ENCODE measurements at regions not wholly inside any gene's neighbourhood (a gene's known extent, or its start where the extent isn't known, plus 50 kb on each side); places are given as distances from the start of the nearest gene placed in this dataset.
"Not testable (repeated sequence)": the region's sequence is repeated elsewhere in the genome, so short reads cannot be mapped to it uniquely, and the experiment has no call there.

- no peak for DNase-seq (ENCODE audit: low read depth, low spot score)
- ChIA-PET POLR2A (no interaction called here), CTCF (no interaction called here)
- TF ChIP-seq, protein P1, sequence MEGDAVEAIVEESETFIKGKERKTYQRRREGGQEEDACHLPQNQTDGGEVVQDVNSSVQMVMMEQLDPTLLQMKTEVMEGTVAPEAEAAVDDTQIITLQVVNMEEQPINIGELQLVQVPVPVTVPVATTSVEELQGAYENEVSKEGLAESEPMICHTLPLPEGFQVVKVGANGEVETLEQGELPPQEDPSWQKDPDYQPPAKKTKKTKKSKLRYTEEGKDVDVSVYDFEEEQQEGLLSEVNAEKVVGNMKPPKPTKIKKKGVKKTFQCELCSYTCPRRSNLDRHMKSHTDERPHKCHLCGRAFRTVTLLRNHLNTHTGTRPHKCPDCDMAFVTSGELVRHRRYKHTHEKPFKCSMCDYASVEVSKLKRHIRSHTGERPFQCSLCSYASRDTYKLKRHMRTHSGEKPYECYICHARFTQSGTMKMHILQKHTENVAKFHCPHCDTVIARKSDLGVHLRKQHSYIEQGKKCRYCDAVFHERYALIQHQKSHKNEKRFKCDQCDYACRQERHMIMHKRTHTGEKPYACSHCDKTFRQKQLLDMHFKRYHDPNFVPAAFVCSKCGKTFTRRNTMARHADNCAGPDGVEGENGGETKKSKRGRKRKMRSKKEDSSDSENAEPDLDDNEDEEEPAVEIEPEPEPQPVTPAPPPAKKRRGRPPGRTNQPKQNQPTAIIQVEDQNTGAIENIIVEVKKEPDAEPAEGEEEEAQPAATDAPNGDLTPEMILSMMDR (IDR thresholded peaks at IDR 0.05; ENCODE audit: insufficient read depth, low read length, missing control alignments): no peak
- no peak overlapping the region for H3K4me3 ChIP-seq (ENCODE audit: low read depth, low read length)
Observed at GRCh38 chr5:40202814-40203440, 476.8 kb upstream of the PTGER4 start.

DNA sequence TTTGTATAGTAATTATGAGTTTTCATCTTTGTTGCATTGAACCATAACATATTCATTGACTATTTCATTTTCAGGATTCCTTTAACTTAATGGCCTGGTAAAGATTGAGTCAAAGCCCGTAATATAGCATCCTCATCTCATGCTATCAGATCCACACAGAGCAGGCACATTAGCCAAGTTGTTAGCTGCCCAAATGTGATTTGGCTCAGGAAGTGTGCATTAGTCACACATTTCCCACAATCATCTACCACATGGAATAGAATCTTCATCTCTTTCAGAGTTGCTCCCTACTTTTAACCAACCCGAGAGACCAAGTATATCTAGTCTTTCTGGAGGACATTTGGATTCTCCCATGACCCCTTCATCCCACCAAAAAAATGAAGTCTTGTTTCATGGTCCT is 481.0 kb upstream of the PTGER4 start:
- ChIA-PET CTCF (no interaction called here), POLR2A (no interaction called here)
- no peak overlapping the region for H3K4me3 ChIP-seq (ENCODE audit: low read depth, low read length)
- TF ChIP-seq, protein P1 (IDR thresholded peaks at IDR 0.05; ENCODE audit: insufficient read depth, low read length, missing control alignments): no peak
- DNase-seq (ENCODE audit: low read depth, low spot score): no peak

DNA sequence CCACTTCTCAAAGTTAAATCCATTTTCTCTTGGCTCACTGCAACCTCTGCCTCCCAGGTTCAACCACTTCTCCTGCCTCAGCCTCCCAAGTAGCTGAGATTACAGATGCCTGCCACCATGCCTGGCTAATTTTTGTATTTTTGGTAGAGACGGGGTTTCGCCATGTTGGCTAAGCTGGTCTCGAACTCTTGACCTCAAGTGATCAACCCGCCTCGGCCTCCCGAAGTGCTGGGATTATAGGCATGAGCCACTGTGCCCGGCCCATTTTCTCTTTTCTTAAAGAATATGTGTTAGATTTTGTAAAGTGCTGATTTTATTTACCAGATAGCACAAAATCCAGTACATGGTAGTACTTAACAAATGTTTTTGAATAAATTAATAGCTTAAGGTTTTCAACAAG is 484.1 kb upstream of the PTGER4 start:
- CTCF ChIA-PET; POLR2A ChIA-PET; H3K4me3 ChIP-seq (ENCODE audit: low read depth, low read length); DNase-seq (ENCODE audit: low read depth, low spot score): not testable (repeated sequence)

GRCh38 chr5:40191150-40191549 is 488.6 kb upstream of the PTGER4 start:
- H3K4me3 ChIP-seq (ENCODE audit: low read depth, low read length): no peak overlapping the region
- TF ChIP-seq, protein P1 (IDR thresholded peaks at IDR 0.05; ENCODE audit: insufficient read depth, low read length, missing control alignments): no peak
- CTCF ChIA-PET: no interaction called here
- DNase-seq (ENCODE audit: low read depth, low spot score): no peak
- POLR2A ChIA-PET: no interaction called here

- TF ChIP-seq, protein P1 (IDR thresholded peaks at IDR 0.05; ENCODE audit: insufficient read depth, low read length, missing control alignments): no peak
- POLR2A ChIA-PET: no interaction called here
- H3K4me3 ChIP-seq (ENCODE audit: low read depth, low read length): no peak overlapping the region
- no peak for DNase-seq (ENCODE audit: low read depth, low spot score)
- CTCF ChIA-PET: no interaction called here
Observed at GRCh38 chr5:40172721-40173120, 507.0 kb upstream of the PTGER4 start.

- ChIA-PET CTCF (no interaction called here), POLR2A (no interaction called here)
- TF ChIP-seq, protein P1 (IDR thresholded peaks at IDR 0.05; ENCODE audit: insufficient read depth, low read length, missing control alignments): no peak
- H3K4me3 ChIP-seq (ENCODE audit: low read depth, low read length): no peak overlapping the region
- DNase-seq (ENCODE audit: low read depth, low spot score): no peak
Observed at GRCh38 chr5:40171971-40172370, 507.7 kb upstream of the PTGER4 start.

DNA sequence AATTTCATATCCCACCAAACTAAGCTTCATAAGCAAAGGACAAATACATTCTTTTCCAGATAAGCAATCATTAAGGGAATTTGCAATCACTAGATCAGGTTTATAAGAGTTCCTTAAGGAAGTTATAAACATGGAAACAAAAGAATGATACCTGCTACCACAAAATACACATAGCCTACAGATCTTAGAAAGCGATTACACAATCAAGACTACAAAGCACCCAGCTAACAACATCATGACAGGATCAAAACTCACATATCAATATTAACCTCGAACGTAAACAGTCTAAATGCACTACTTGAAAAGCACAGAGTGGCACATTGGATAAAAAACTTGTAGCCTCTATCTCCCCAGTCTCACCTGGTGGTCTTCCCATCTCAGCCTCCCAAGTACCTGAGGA is 512.4 kb upstream of the PTGER4 start:
- DNase-seq (ENCODE audit: low read depth, low spot score): no peak
- TF ChIP-seq, protein P1 (IDR thresholded peaks at IDR 0.05; ENCODE audit: insufficient read depth, low read length, missing control alignments): no peak
- H3K4me3 ChIP-seq (ENCODE audit: low read depth, low read length): no peak overlapping the region
- ChIA-PET CTCF (interaction anchor here (1.9 kb wide), 1 partner anchor 517 kb away, joined by 5 read pairs; no protein-coding TSS in a partner anchor), POLR2A (no interaction called here)
